ENCODE measurements at regions not wholly inside any gene's neighbourhood (a gene's known extent, or its start where the extent isn't known, plus 50 kb on each side); places are given as distances from the start of the nearest gene placed in this dataset.

GRCh38 chr9:3769646-3770045 is 243.8 kb upstream of the RFX3 start:
- POLR2A ChIA-PET, result no interaction called here
- CTCF ChIA-PET (ENCODE audit: low intra/inter-chr PET ratio, low total read pairs), result no interaction called here
- Histone ChIP-seq H3K27me3 (ENCODE audit: control insufficient read depth in 1 of 2, insufficient read depth in 2 of 2, low read length in 2 of 2) (no peaks in the 10 kb centered on the region), H3K36me3 (replicated peaks in 1 of 2; ENCODE audit: control insufficient read depth in 1 of 2, insufficient read depth in 2 of 2, low read length in 2 of 2) (no peaks in the 10 kb centered on the region), H3K4me2 (ENCODE audit: low read depth, low read length) (no peak overlapping the region), H4K20me1 (ENCODE audit: insufficient read depth, low read length) (no peaks in the 10 kb centered on the region), H3K9me3 (ENCODE audit: low read length) (no peaks in the 10 kb centered on the region), H2AFZ (ENCODE audit: low read length) (no peak overlapping the region), H3K9ac (ENCODE audit: insufficient read depth, low read depth, low read length) (no peak overlapping the region), H3K27ac (ENCODE audit: extremely low read length, insufficient read depth, low read length) (no peak overlapping the region), H3K4me1 (ENCODE audit: insufficient read depth, low read length) (no peaks in the 10 kb centered on the region), H3K79me2 (ENCODE audit: insufficient read depth, low read length) (no peaks in the 10 kb centered on the region), H3K4me3 (replicated peaks in 1 of 3; ENCODE audit: insufficient read depth in 1 of 3, low read depth in 2 of 3, low read length in 3 of 3) (no peak overlapping the region)
- in situ Hi-C loops (cut with HindIII; ENCODE audit: extremely low pct_ligation_motif_present, low pct_unique_long_range_greater_than_20kb) (no loop called here), intact Hi-C loops (cut with micrococcal nuclease; ENCODE audit: unreplicated experiment) (no loop called here)
- BruUV-seq (replicated peaks), result no TSS peak
- FAIRE-seq, result no peak
- no peak for ATAC-seq
- TF ChIP-seq HNRNPLL (IDR thresholded peaks at IDR 0.05; ENCODE audit: low read depth, low read length, poor library complexity, severe bottlenecking), result no peak
- no peak for TF ChIP-seq ZBTB20 (CRISPR knock-in tag; IDR thresholded peaks at IDR 0.05; ENCODE audit: borderline replicate concordance, low read depth)
- no peak for TF ChIP-seq THAP8 (CRISPR knock-in tag; IDR thresholded peaks at IDR 0.05; ENCODE audit: borderline replicate concordance)
- no peak for TF ChIP-seq CSRNP2 (CRISPR knock-in tag; conservative IDR thresholded peaks at IDR 0.05; ENCODE audit: low read depth)
- no peak for TF ChIP-seq HIVEP1 (CRISPR knock-in tag; IDR thresholded peaks at IDR 0.05)
- TF ChIP-seq AFF4 (CRISPR knock-in tag; IDR thresholded peaks at IDR 0.05), result no peak
- no peak for TF ChIP-seq KLF11 (CRISPR knock-in tag; IDR thresholded peaks at IDR 0.05)
- DNase-seq (ENCODE audit: low spot score), result no peak
- WGBS (ENCODE audit: low lambda C conversion rate), result 3% methylated on average over 4 of the region's 4 CpGs

Measured in HepG2 (cell line).